ENCODE measurements at regions not wholly inside any gene's neighbourhood (a gene's known extent, or its start where the extent isn't known, plus 50 kb on each side); places are given as distances from the start of the nearest gene placed in this dataset.
A peak's percentile ranks its signal among the peaks of the same experiment; 100 is the strongest.

DNA sequence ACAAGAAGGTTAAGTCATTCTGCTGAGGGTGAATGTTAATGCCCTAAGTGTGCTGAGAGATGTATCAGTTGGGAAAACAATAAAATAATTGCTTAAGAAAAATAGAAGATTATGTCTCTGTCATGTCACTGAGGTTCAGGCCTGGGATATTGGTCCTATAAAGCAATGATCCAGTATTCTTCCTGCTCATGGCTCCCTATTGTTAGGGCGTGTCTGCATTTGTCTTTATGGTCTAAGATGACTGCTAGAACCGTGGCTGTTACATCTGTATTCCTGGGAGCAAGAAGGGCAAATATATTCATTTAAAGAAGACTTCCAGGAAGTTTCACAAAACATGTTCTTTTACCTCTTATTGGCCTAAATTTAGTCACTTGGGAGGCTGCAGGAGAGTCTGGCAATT lies 125.0 kb downstream of the KCNE4 start:
- Histone ChIP-seq H3K4me3 (ENCODE audit: low read depth, low read length) (no peak overlapping the region), H3K36me3 (ENCODE audit: control insufficient read depth, insufficient read depth, low read length) (no peaks in the 10 kb centered on the region), H3K27me3 (ENCODE audit: control insufficient read depth, insufficient read depth, low read length) (no peaks in the 10 kb centered on the region)
- ChIA-PET CTCF (no interaction called here), POLR2A (no interaction called here)
- TF ChIP-seq, protein P1, sequence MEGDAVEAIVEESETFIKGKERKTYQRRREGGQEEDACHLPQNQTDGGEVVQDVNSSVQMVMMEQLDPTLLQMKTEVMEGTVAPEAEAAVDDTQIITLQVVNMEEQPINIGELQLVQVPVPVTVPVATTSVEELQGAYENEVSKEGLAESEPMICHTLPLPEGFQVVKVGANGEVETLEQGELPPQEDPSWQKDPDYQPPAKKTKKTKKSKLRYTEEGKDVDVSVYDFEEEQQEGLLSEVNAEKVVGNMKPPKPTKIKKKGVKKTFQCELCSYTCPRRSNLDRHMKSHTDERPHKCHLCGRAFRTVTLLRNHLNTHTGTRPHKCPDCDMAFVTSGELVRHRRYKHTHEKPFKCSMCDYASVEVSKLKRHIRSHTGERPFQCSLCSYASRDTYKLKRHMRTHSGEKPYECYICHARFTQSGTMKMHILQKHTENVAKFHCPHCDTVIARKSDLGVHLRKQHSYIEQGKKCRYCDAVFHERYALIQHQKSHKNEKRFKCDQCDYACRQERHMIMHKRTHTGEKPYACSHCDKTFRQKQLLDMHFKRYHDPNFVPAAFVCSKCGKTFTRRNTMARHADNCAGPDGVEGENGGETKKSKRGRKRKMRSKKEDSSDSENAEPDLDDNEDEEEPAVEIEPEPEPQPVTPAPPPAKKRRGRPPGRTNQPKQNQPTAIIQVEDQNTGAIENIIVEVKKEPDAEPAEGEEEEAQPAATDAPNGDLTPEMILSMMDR (IDR thresholded peaks at IDR 0.05; ENCODE audit: insufficient read depth, low read depth, low read length), result no peak
- no peak for DNase-seq (ENCODE audit: low read depth)

DNA sequence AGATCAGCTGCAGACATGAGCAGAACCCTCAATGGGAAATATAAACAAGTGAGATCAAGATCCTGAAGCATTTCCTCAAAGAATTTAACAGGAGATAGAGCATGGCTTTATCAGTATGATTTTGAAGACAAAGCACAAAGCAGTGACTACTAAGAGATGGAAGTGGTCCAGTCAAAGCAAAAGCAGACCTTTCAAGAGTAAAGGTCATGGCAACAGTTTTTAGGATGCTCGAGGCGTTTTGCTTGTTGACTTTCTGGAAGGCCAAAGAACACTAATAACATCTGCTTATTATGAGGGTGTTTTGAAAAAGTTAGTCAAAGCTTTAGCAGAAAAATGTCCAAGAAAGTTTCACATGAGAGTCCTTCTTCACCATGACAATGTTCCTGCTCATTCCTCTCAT lies 128.5 kb downstream of the KCNE4 start:
- TF ChIP-seq, protein P1 (IDR thresholded peaks at IDR 0.05; ENCODE audit: insufficient read depth, low read depth, low read length), result no peak
- POLR2A ChIA-PET, result no interaction called here
- Histone ChIP-seq H3K36me3 (ENCODE audit: control insufficient read depth, insufficient read depth, low read length) (no peaks in the 10 kb centered on the region), H3K4me3 (ENCODE audit: low read depth, low read length) (no peak overlapping the region), H3K27me3 (ENCODE audit: control insufficient read depth, insufficient read depth, low read length) (no peaks in the 10 kb centered on the region)
- CTCF ChIA-PET, result no interaction called here
- DNase-seq (ENCODE audit: low read depth), result peak; percentile 17

DNA sequence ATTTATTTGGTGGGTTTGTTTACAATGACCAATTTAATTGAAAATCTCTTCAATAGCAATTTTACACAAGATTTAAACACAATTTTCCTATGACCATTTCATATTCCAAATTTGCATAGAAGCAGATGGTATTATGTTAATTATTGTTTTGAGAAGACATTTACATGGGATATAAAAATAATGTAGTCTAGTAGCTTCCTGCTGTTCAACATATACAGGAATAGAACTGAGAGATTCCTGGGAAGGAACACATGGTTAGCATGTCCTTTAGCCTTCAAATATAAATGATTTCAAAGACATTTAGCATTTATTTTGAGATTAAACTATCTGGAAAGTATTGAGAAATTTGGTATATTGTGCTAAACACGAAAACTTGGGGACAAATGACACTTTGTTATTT lies 129.6 kb downstream of the KCNE4 start:
- TF ChIP-seq, protein P1 (IDR thresholded peaks at IDR 0.05; ENCODE audit: insufficient read depth, low read depth, low read length), result no peak
- Histone ChIP-seq H3K36me3 (ENCODE audit: control insufficient read depth, insufficient read depth, low read length) (no peaks in the 10 kb centered on the region), H3K27me3 (ENCODE audit: control insufficient read depth, insufficient read depth, low read length) (no peaks in the 10 kb centered on the region), H3K4me3 (ENCODE audit: low read depth, low read length) (no peak overlapping the region)
- ChIA-PET POLR2A (no interaction called here), CTCF (no interaction called here)
- DNase-seq (ENCODE audit: low read depth), result no peak

DNA sequence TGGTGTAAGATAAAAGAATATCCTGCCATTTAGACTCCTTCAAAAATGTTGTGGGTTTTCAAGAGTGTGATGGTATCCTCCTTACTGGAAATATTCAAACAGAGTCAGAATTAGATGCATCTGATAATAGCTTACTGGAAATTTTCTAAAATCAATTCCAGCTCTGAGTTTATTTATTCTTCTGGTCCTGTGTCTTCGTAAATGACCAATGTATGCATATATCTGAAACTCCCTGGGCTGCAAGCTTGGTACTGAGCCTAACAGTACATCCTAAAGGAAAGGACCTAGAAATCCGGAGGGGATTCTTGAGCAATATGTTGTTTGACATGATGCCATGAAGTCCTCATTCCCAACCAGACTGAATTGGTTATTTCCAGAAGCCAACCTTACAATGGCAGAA lies 130.4 kb downstream of the KCNE4 start:
- Histone ChIP-seq H3K36me3 (ENCODE audit: control insufficient read depth, insufficient read depth, low read length) (no peaks in the 10 kb centered on the region), H3K4me3 (ENCODE audit: low read depth, low read length) (no peak overlapping the region), H3K27me3 (ENCODE audit: control insufficient read depth, insufficient read depth, low read length) (no peaks in the 10 kb centered on the region)
- ChIA-PET CTCF (interaction anchor here (1.6 kb wide), 1 partner anchor 22 kb away, joined by 4 read pairs; no protein-coding TSS in a partner anchor), POLR2A (no interaction called here)
- no peak for DNase-seq (ENCODE audit: low read depth)
- TF ChIP-seq, protein P1 (IDR thresholded peaks at IDR 0.05; ENCODE audit: insufficient read depth, low read depth, low read length), result no peak

DNA sequence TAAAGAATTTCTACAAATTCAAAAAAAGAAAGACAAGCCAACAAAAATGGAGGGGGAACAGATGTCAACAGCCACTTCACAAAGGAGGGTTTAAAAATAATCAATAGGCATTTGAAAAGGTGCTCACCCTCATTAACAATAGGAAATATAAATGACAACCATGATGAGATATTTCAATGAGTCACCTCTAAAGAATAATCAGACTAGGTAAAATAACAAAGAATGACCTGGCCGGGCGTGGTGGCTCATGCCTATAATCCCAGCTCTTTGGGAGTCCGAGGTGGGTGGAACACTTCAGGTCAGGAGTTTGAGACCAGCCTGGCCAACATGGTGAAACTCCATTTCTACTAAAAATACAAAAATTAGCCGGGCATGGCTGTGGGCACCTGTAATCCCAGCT lies 133.6 kb downstream of the KCNE4 start:
- Histone ChIP-seq H3K27me3 (ENCODE audit: control insufficient read depth, insufficient read depth, low read length) (no peaks in the 10 kb centered on the region), H3K36me3 (ENCODE audit: control insufficient read depth, insufficient read depth, low read length) (no peaks in the 10 kb centered on the region), H3K4me3 (ENCODE audit: low read depth, low read length) (no peak overlapping the region)
- TF ChIP-seq, protein P1 (IDR thresholded peaks at IDR 0.05; ENCODE audit: insufficient read depth, low read depth, low read length), result no peak
- no peak for DNase-seq (ENCODE audit: low read depth)
- ChIA-PET CTCF (no interaction called here), POLR2A (no interaction called here)
